ENCODE measurements at regions not wholly inside any gene's neighbourhood (a gene's known extent, or its start where the extent isn't known, plus 50 kb on each side); places are given as distances from the start of the nearest gene placed in this dataset.

- Histone ChIP-seq H3K4me1 (ENCODE audit: insufficient read depth, low read length) (no peaks in the 10 kb centered on the region), H4K20me1 (ENCODE audit: insufficient read depth, low read length) (no peaks in the 10 kb centered on the region), H2AFZ (ENCODE audit: low read depth, low read length) (no peak overlapping the region), H3K9ac (ENCODE audit: low read length) (no peak overlapping the region), H3K27me3 (ENCODE audit: insufficient read depth, low read length) (no peaks in the 10 kb centered on the region), H3K27ac (ENCODE audit: low read depth, low read length) (no peak overlapping the region), H3K9me3 (ENCODE audit: insufficient read depth, low read depth, low read length) (no peaks in the 10 kb centered on the region), H3K4me3 (ENCODE audit: insufficient read depth, low read depth, low read length) (no peak overlapping the region), H3K36me3 (ENCODE audit: insufficient read depth, low read length) (no peaks in the 10 kb centered on the region), H3K4me2 (ENCODE audit: low read length) (no peak overlapping the region), H3K79me2 (ENCODE audit: insufficient read depth, low read length) (no peaks in the 10 kb centered on the region)
- Mint-ChIP-seq H3K36me3 (ENCODE audit: low read depth, unreplicated experiment) (no peaks in the 10 kb centered on the region), H3K27me3 (ENCODE audit: low read depth, unreplicated experiment) (no peaks in the 10 kb centered on the region), H3K4me1 (ENCODE audit: low read depth, unreplicated experiment) (no peaks in the 10 kb centered on the region), H3K27ac (ENCODE audit: unreplicated experiment) (no peak overlapping the region), H3K9me3 (ENCODE audit: unreplicated experiment) (no peaks in the 10 kb centered on the region), H3K4me3 (ENCODE audit: unreplicated experiment) (no peak overlapping the region)
- no peak for TF ChIP-seq EZH2 (IDR thresholded peaks at IDR 0.05; ENCODE audit: insufficient read depth, low read length)
- TF ChIP-seq, protein P1, sequence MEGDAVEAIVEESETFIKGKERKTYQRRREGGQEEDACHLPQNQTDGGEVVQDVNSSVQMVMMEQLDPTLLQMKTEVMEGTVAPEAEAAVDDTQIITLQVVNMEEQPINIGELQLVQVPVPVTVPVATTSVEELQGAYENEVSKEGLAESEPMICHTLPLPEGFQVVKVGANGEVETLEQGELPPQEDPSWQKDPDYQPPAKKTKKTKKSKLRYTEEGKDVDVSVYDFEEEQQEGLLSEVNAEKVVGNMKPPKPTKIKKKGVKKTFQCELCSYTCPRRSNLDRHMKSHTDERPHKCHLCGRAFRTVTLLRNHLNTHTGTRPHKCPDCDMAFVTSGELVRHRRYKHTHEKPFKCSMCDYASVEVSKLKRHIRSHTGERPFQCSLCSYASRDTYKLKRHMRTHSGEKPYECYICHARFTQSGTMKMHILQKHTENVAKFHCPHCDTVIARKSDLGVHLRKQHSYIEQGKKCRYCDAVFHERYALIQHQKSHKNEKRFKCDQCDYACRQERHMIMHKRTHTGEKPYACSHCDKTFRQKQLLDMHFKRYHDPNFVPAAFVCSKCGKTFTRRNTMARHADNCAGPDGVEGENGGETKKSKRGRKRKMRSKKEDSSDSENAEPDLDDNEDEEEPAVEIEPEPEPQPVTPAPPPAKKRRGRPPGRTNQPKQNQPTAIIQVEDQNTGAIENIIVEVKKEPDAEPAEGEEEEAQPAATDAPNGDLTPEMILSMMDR (IDR thresholded peaks at IDR 0.05; ENCODE audit: insufficient read depth, low read depth, low read length), result no peak
- FAIRE-seq, result no peak
- DNase-seq (ENCODE audit: low read depth), result no peak
Measured at GRCh38 chr6:95679981-95680380, 102.6 kb downstream of the MANEA start.

- FAIRE-seq, result no peak
- Mint-ChIP-seq H3K36me3 (ENCODE audit: low read depth, unreplicated experiment) (no peaks in the 10 kb centered on the region), H3K4me3 (ENCODE audit: unreplicated experiment) (no peak overlapping the region), H3K9me3 (ENCODE audit: unreplicated experiment) (no peaks in the 10 kb centered on the region), H3K27ac (ENCODE audit: unreplicated experiment) (no peak overlapping the region), H3K4me1 (ENCODE audit: low read depth, unreplicated experiment) (no peaks in the 10 kb centered on the region), H3K27me3 (ENCODE audit: low read depth, unreplicated experiment) (no peaks in the 10 kb centered on the region)
- no peak for DNase-seq (ENCODE audit: low read depth)
- no peaks in the 10 kb centered on the region for H3K9me3 ChIP-seq (ENCODE audit: insufficient read depth, low read depth, low read length)
- H3K79me2 ChIP-seq (ENCODE audit: insufficient read depth, low read length), result no peaks in the 10 kb centered on the region
- no peaks in the 10 kb centered on the region for H3K36me3 ChIP-seq (ENCODE audit: insufficient read depth, low read length)
- H3K4me2 ChIP-seq (ENCODE audit: low read length), result no peak overlapping the region
- H4K20me1 ChIP-seq (ENCODE audit: insufficient read depth, low read length), result no peaks in the 10 kb centered on the region
- TF ChIP-seq EZH2 (IDR thresholded peaks at IDR 0.05; ENCODE audit: insufficient read depth, low read length), result no peak
- TF ChIP-seq, protein P1 (IDR thresholded peaks at IDR 0.05; ENCODE audit: insufficient read depth, low read depth, low read length), result no peak
- no peak overlapping the region for H3K4me3 ChIP-seq (ENCODE audit: insufficient read depth, low read depth, low read length)
- H3K4me1 ChIP-seq (ENCODE audit: insufficient read depth, low read length), result no peaks in the 10 kb centered on the region
- H3K27me3 ChIP-seq (ENCODE audit: insufficient read depth, low read length), result no peaks in the 10 kb centered on the region
- H3K9ac ChIP-seq (ENCODE audit: low read length), result no peak overlapping the region
- H2AFZ ChIP-seq (ENCODE audit: low read depth, low read length), result no peak overlapping the region
- H3K27ac ChIP-seq (ENCODE audit: low read depth, low read length), result no peak overlapping the region
Measured at GRCh38 chr6:95681736-95682135, 104.4 kb downstream of the MANEA start.

DNA sequence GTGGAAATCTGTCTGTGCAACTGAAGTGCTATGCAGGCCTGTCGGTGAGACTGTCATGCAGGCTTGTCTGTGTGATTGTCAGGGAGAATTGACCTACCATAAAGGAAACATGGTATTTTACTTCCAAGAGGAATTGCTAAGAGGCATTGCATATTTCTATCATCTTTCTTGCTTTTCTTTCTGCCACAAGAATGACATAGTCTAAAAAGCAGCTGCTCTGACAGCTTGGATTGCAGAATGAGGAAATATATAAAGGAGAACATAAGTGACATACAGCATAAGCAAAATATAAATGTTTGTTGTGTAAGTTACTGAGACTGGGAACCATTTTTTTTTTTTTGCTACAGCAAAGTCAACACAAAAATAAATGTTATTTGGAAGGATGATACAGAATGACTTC, 105.1 kb downstream of the MANEA start:
- H3K27me3 Mint-ChIP-seq (ENCODE audit: low read depth, unreplicated experiment), result no peaks in the 10 kb centered on the region
- Histone ChIP-seq H3K9me3 (ENCODE audit: insufficient read depth, low read depth, low read length) (no peaks in the 10 kb centered on the region), H3K36me3 (ENCODE audit: insufficient read depth, low read length) (no peaks in the 10 kb centered on the region), H4K20me1 (ENCODE audit: insufficient read depth, low read length) (no peaks in the 10 kb centered on the region), H3K27ac (ENCODE audit: low read depth, low read length) (no peak overlapping the region), H2AFZ (ENCODE audit: low read depth, low read length) (no peak overlapping the region), H3K27me3 (ENCODE audit: insufficient read depth, low read length) (no peaks in the 10 kb centered on the region), H3K79me2 (ENCODE audit: insufficient read depth, low read length) (no peaks in the 10 kb centered on the region), H3K4me2 (ENCODE audit: low read length) (no peak overlapping the region), H3K4me3 (ENCODE audit: insufficient read depth, low read depth, low read length) (no peak overlapping the region), H3K4me1 (ENCODE audit: insufficient read depth, low read length) (no peaks in the 10 kb centered on the region), H3K9ac (ENCODE audit: low read length) (no peak overlapping the region)
- DNase-seq (ENCODE audit: low read depth) (no peak), FAIRE-seq (no peak)
- no peaks in the 10 kb centered on the region for H3K9me3 Mint-ChIP-seq (ENCODE audit: unreplicated experiment)
- no peaks in the 10 kb centered on the region for H3K4me1 Mint-ChIP-seq (ENCODE audit: low read depth, unreplicated experiment)
- H3K27ac Mint-ChIP-seq (ENCODE audit: unreplicated experiment), result no peak overlapping the region
- no peak overlapping the region for H3K4me3 Mint-ChIP-seq (ENCODE audit: unreplicated experiment)
- no peaks in the 10 kb centered on the region for H3K36me3 Mint-ChIP-seq (ENCODE audit: low read depth, unreplicated experiment)
- TF ChIP-seq EZH2 (IDR thresholded peaks at IDR 0.05; ENCODE audit: insufficient read depth, low read length), result no peak
- TF ChIP-seq, protein P1 (IDR thresholded peaks at IDR 0.05; ENCODE audit: insufficient read depth, low read depth, low read length), result no peak

Measured in astrocyte (in vitro differentiated cells and primary cell).